SU-DHL-6 (cell line): ENCODE measurements at regions not wholly inside any gene's neighbourhood (a gene's known extent, or its start where the extent isn't known, plus 50 kb on each side); places are given as distances from the start of the nearest gene placed in this dataset.

Source experiments
- EZH2phosphoT487 ChIP-seq: fragments of 200-600 bp; sonication (generic), shearing (Covaris generic); conservative IDR thresholded peaks from 2 replicates; pipeline ENCODE4 v1.6.1; 2018; ENCODE audit warnings: mild to moderate bottlenecking, antibody characterized with exemption, low read length, moderate library complexity, mixed read lengths
- TF ChIP-seq, protein P1 (sequence below): fragments of 200-600 bp; sonication (generic); IDR thresholded peaks from one replicate; pipeline ENCODE4 v1.5.1; 2017; ENCODE audit warnings: antibody characterized with exemption, mild to moderate bottlenecking, low read length, moderate library complexity; ENCODE audit not compliant: insufficient read depth, poor library complexity, severe bottlenecking

DNA sequence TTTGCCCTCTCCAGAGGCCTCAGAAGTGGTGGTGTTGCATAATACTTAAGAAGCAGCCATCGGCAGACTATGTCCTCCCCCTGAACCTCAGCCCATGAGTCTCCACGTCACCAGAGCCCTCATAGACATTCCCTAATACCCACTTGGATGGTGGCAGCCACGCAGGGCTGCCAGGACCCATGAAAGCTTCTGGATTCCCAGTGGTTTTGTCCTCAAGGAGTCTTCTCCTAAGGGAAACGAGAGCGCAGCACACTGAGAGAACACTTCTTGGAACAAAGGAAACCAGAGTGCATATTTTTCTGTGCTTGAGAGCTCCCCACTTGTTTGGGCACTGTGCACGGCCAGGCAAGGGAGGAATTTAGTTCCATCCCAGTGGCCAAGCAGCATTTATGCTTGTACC is 204.1 kb upstream of the DMD start:
- TF ChIP-seq EZH2phosphoT487 = no peak
- TF ChIP-seq, protein P1, sequence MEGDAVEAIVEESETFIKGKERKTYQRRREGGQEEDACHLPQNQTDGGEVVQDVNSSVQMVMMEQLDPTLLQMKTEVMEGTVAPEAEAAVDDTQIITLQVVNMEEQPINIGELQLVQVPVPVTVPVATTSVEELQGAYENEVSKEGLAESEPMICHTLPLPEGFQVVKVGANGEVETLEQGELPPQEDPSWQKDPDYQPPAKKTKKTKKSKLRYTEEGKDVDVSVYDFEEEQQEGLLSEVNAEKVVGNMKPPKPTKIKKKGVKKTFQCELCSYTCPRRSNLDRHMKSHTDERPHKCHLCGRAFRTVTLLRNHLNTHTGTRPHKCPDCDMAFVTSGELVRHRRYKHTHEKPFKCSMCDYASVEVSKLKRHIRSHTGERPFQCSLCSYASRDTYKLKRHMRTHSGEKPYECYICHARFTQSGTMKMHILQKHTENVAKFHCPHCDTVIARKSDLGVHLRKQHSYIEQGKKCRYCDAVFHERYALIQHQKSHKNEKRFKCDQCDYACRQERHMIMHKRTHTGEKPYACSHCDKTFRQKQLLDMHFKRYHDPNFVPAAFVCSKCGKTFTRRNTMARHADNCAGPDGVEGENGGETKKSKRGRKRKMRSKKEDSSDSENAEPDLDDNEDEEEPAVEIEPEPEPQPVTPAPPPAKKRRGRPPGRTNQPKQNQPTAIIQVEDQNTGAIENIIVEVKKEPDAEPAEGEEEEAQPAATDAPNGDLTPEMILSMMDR = no peak
